Spleen (tissue), 11 donors: ENCODE measurements at regions not wholly inside any gene's neighbourhood (a gene's known extent, or its start where the extent isn't known, plus 50 kb on each side); places are given as distances from the start of the nearest gene placed in this dataset.

Source experiments
- DNase-seq: peaks from one replicate; pipeline ENCODE4 v3.0.0-alpha.2; 2020
- H3K27ac ChIP-seq, 8 donors: fragments of 200-600 bp; sonication (generic) in 7 of 8; 1 replicate in 4 of 8; 2 replicates in 4 of 8; pipeline versions ENCODE4 v1.5.0 to v1.8.0; 2016 to 2021; ENCODE audit warnings: inconsistent platforms in 4 of 8, mild to moderate bottlenecking in 4 of 8, moderate library complexity in 1 of 8
- H3K27me3 ChIP-seq, 7 donors: fragments of 200-600 bp; sonication (generic) in 6 of 7; replicated peaks in 1 of 7; 1 replicate in 4 of 7; 2 replicates in 3 of 7; pipeline versions ENCODE4 v1.5.0 to v1.8.0; 2016 to 2021; ENCODE audit warnings: inconsistent platforms in 3 of 7, mild to moderate bottlenecking in 1 of 7
- H3K36me3 ChIP-seq, 6 donors: fragments of 200-600 bp; sonication (generic) in 5 of 6; 1 replicate in 4 of 6; 2 replicates in 2 of 6; pipeline versions ENCODE4 v1.5.0 to v1.8.0; 2016 to 2021; ENCODE audit warnings: inconsistent platforms in 2 of 6
- H3K4me1 ChIP-seq, 6 donors: fragments of 200-600 bp; sonication (generic) in 5 of 6; 1 replicate in 3 of 6; 2 replicates in 3 of 6; pipeline versions ENCODE4 v1.5.0 to v1.8.0; 2016 to 2021; ENCODE audit warnings: inconsistent platforms in 3 of 6
- H3K4me3 ChIP-seq, 8 donors: fragments of 200-600 bp; sonication (generic) in 7 of 8; 1 replicate in 4 of 8; 2 replicates in 4 of 8; pipeline versions ENCODE4 v1.5.0 to v1.8.0; 2016 to 2021; ENCODE audit warnings: inconsistent platforms in 4 of 8, mild to moderate bottlenecking in 4 of 8, moderate library complexity in 2 of 8
- H3K9me3 ChIP-seq, 8 donors: fragments of 200-600 bp; sonication (generic) in 7 of 8; 1 replicate in 4 of 8; 2 replicates in 4 of 8; pipeline versions ENCODE4 v1.5.0 to v1.8.0; 2016 to 2021; ENCODE audit warnings: inconsistent platforms in 4 of 8
- CTCF ChIP-seq, 11 experiments: fragments of 200-600 bp in 7 of 11; fragments of 450-650 bp in 4 of 11; sonication (generic) in 4 of 11; IDR thresholded peaks in 8 of 11; conservative IDR thresholded peaks in 3 of 11; 1 replicate in 7 of 11; 2 replicates in 4 of 11; pipeline versions ENCODE4 v1.4.0 to v1.8.0; 2016 to 2021; ENCODE audit warnings: antibody characterized with exemption in 11 of 11, inconsistent platforms in 4 of 11, mild to moderate bottlenecking in 1 of 11
- POLR2A ChIP-seq, 3 donors: fragments of 450-650 bp; IDR thresholded peaks; one replicate each; pipeline ENCODE4 v1.5.1; 2017; ENCODE audit warnings: antibody characterized with exemption in 3 of 3, mild to moderate bottlenecking in 1 of 3
- POLR2AphosphoS5 ChIP-seq, 3 donors: sonication (generic); formaldehyde crosslinking; IDR thresholded peaks; one replicate each; pipeline ENCODE4 v1.5.1; 2017; ENCODE audit warnings: antibody characterized with exemption in 3 of 3
- WGBS, 5 donors: extraction: QIAGEN DNeasy Blood & Tissue Kit in 3 of 5; methylation state at CpG; one replicate each; pipeline versions ENCODE4 v1.1.5 to v1.1.7; 2013 to 2018; 5-methylcytosine and 5-hydroxymethylcytosine counted together
- intact Hi-C: fragments of 100-400 bp; cut with DNase I; formaldehyde crosslinking; loops from one replicate; pipeline ENCODE4 v1.15.0; 2023; ENCODE audit warnings: low total_unique reads
- donor health status: healthy with polysubstance abuse.
- donor health status: DM: no; HTN: no; CAD: no; lungs with moderate emphysema.
- donor health status: DM: no; HTN: no; CAD: no.
- donor health status: Bipolar disorder and iron deficiency.
- donor health status: healthy.
- donor health status: DM: no; HTN: no; CAD: no.
- donor health status: DM: yes; HTN: yes; CAD: no.

GRCh38 chr7:121605317-121605680 is 209.2 kb upstream of the FAM3C start:
- WGBS, 5 donors = 68 to 86% (median 72%) methylated on average over 3 of the region's 3 CpGs
- H3K36me3 ChIP-seq = no peaks in the 10 kb centered on the region

DNA sequence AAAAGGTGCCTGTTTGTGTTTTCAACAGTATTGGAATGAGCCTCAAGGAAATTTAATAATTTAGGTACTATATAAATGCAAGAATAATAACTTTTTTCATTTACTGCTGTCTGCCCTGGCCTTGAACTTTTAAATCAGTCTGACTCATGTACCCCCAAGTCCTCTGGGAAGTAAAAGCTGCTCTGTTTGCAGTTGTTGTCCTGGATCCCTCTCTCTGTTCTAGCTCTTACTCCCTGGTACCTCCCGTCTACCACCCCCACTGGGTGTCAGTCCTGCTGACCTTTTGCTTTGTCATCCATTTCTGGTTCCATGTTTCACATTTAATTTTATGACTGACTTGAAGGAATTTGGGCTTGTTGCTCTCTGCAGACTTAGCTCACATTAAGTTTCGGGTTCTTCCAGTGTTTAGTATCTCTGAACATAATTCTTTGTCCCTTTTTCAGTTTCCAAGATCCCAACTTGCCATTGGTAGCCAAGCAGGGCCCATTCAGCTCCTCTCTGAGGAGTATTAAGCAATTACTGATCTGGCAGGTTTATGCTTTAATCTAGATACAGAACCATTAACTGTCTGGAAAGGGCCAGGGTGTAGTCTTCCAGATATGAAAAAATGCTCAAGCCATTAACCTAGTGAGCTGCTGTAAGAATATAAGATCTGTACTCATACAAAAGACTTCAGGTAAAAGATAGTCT is 208.7 kb upstream of the FAM3C start:
- no peak for DNase-seq
- Histone ChIP-seq H3K27ac (peak overlapping the region in 3 of 8 donors; percentile 17 to 32 (median 31)), H3K36me3 (no peaks in the 10 kb centered on the region), H3K9me3 (peaks cover 0 to 8% (median 1%) of the 10 kb centered on the region in 8 donors), H3K4me1 (peaks cover 0 to 3% (median 0%) of the 10 kb centered on the region in 6 donors), H3K4me3 (no peak overlapping the region), H3K27me3 (peaks cover 0 to 10% (median 0%) of the 10 kb centered on the region in 7 donors)
- intact Hi-C loops = no loop called here
- WGBS, 5 donors = 45 to 66% (median 58%) methylated on average over 2 of the region's 2 CpGs
- TF ChIP-seq POLR2AphosphoS5 (IDR thresholded peaks at IDR 0.05) = no peak

More at GRCh38 chr7:121605317-121605680, 209.2 kb upstream of the FAM3C start:
- TF ChIP-seq POLR2AphosphoS5 (IDR thresholded peaks at IDR 0.05) (no peak), CTCF (IDR thresholded peaks at IDR 0.05 in 8 of 11, conservative IDR thresholded peaks at IDR 0.05 in 3 of 11) (no peak), POLR2A (IDR thresholded peaks at IDR 0.05) (no peak)
- Histone ChIP-seq H3K27me3 (peaks cover 0 to 10% (median 0%) of the 10 kb centered on the region in 7 donors), H3K9me3 (peaks cover 0 to 8% (median 0%) of the 10 kb centered on the region in 8 donors), H3K27ac (peak overlapping the region in 3 of 8 donors; percentile 17 to 32 (median 31)), H3K4me3 (no peak overlapping the region), H3K4me1 (peaks cover 0 to 3% (median 0%) of the 10 kb centered on the region in 6 donors)
- intact Hi-C loops = no loop called here
- no peak for DNase-seq

DNA sequence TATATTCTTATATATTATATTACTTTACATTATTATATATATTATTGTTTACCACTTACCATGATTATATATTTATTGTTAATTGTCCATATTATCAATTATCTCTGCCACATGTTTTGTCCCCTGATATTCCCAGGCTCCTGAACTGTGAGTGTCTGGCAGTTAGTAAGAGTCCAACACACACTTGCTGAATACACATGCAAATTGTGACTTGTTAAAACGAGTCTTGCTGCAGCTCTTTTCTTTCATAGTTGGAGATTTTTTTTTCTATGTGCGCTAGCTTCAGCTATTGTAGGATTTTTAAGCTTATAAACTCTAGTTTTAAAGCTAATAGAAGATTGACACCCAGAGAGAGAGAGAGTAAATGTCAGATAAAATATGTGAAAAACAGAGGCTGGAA is 207.8 kb upstream of the FAM3C start:
- TF ChIP-seq POLR2AphosphoS5 (IDR thresholded peaks at IDR 0.05) (no peak), POLR2A (IDR thresholded peaks at IDR 0.05) (no peak), CTCF (IDR thresholded peaks at IDR 0.05 in 8 of 11, conservative IDR thresholded peaks at IDR 0.05 in 3 of 11) (no peak)
- no peak for DNase-seq
- H3K27ac ChIP-seq = no peak overlapping the region
- 53 to 68% (median 65%) methylated on average over 2 of the region's 2 CpGs for WGBS, 5 donors
- intact Hi-C loops = no loop called here
- no peaks in the 10 kb centered on the region for H3K36me3 ChIP-seq
- H3K9me3 ChIP-seq = peaks cover 0 to 8% (median 2%) of the 10 kb centered on the region in 8 donors
- no peak overlapping the region for H3K4me3 ChIP-seq
- H3K27me3 ChIP-seq = peaks cover 0 to 10% (median 0%) of the 10 kb centered on the region in 7 donors
- H3K4me1 ChIP-seq = peaks cover 0 to 3% (median 0%) of the 10 kb centered on the region in 6 donors

DNA sequence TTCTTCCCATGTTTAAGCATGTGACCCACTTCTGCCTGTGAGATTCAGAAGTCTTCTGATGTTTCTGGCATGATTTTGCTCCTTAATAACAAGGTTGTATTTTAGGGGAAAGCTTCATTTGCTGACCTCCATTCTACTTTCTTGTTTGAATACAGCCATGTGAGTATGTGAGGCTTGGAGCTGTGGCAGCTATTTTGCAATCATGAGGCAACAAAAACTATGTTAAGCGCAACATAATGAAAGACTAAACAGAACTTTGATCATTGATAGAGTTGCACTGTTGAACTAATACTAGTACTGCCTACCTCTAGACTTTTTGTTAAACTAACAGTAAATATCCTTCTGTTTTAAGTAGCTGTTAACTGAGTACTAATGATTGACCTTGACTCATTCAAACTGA is 203.8 kb upstream of the FAM3C start:
- no peak for DNase-seq
- peaks cover 0 to 11% (median 0%) of the 10 kb centered on the region in 7 donors for H3K27me3 ChIP-seq
- intact Hi-C loops = no loop called here
- no peaks in the 10 kb centered on the region for H3K4me1 ChIP-seq
- no peak overlapping the region for H3K4me3 ChIP-seq
- TF ChIP-seq POLR2AphosphoS5 (IDR thresholded peaks at IDR 0.05) = no peak
- TF ChIP-seq CTCF (IDR thresholded peaks at IDR 0.05 in 8 of 11, conservative IDR thresholded peaks at IDR 0.05 in 3 of 11) = no peak
- TF ChIP-seq POLR2A (IDR thresholded peaks at IDR 0.05) = no peak
- WGBS, 5 donors = 97 to 100% (median 97%) methylated on average over 1 of the region's 1 CpG
- H3K9me3 ChIP-seq = peaks cover 0 to 16% (median 6%) of the 10 kb centered on the region in 8 donors
- H3K27ac ChIP-seq = no peak overlapping the region
- no peaks in the 10 kb centered on the region for H3K36me3 ChIP-seq
